HG03457 (cell line): ENCODE measurements at regions not wholly inside any gene's neighbourhood (a gene's known extent, or its start where the extent isn't known, plus 50 kb on each side); places are given as distances from the start of the nearest gene placed in this dataset.
"Not testable (repeated sequence)": the region's sequence is repeated elsewhere in the genome, so short reads cannot be mapped to it uniquely, and the experiment has no call there.

Experiments
- ATAC-seq: cut with Tn5 transposase; IDR thresholded peaks from one replicate; pipeline ENCODE4 v1.9.1; 2021; ENCODE audit warnings: moderate number of reproducible peaks; ENCODE audit not compliant: unreplicated experiment

GRCh38 chr14:71552809-71553208, 379.4 kb upstream of the RGS6 start:
- ATAC-seq = no peak

DNA sequence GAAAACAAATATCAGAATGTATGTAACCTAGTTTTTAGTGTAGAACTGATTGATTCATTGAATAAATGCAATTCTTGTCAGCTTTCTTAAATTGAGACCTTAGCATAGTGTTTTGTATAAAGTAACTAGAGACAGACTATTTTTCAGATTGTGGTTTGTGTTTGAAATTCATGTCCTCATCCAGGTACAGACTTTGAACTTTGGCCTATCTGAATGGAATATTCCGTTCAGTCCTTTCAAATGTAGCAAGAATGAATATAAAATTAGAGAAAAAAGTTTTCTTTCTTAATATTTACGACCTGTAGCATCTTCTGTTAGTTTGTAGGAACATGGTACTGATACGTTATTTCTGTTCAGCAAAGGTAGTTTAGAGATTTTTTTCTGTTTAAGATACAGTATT, 378.4 kb upstream of the RGS6 start:
- ATAC-seq = no peak

GRCh38 chr14:71554323-71554722, 377.9 kb upstream of the RGS6 start:
- ATAC-seq = no peak

DNA sequence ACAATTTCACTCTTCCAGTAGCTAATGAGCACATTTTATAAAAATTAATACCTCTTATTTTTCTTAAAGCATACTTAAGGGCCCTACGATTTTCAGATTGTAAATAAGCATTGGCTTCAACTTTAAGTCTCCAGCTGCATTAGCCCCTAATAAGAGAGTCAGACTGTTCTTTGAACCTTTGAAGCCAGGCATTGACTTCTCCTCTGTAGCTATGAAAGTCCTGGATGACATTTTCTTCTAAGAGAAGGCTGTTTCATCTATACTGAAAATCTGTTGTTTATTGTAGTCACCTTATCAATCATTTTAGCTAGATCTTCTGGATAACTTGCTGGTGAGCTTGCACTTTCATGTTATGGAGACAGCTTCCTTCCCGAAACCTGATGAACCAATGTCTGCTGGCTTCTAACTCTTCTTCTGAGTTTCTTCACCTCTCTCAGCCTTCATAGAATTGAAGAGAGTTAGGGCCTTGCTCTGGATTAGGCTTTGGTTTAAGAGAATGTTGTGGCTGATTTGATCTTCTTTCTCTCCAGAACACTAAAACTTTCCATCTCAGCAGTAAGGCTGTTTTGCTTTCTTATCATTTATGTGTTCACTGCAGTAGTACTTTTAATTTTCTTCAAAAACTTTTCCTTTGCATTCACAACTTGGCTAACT, 377.1 kb upstream of the RGS6 start:
- ATAC-seq = peak; percentile 22

DNA sequence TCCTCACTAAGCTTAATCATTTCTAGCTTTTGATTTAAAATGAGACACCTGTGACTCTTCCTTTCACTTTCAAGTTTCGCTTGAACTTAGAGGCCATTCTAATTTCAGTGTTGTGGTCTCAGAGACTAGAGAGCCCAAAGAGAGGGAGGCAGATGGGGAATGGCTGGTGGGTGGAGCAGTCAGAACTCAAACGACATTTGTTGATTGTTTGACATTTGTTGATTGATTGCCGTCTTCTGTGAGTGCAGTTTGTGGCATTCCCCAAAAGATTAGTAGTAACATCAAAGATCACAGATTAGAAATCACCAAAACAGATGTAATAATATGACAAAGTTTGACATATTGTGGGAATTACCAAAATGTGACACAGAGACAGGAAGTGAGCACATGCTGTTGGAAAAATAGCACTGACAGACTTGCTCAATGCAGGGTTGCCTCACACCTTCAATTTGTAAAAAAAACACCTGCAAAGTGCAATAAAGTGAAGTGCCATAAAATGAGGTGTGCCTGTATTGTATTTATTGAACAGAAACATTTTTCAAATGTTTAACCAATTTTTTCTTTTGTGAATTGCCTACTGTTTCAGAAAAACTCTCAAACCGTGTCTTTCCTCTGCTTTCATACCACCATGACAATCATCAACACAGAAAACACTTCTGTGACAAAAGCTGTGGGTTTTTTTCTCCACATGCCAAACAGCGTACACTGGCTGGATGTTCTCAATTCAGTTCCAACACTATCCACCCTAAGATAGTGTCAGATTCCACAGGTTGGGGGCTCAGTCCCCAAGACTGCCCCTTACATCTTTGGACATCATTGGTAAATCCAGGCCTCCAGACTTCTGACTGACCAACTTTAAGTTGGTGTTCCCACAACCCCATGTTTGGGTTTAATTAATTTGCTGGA, 376.3 kb upstream of the RGS6 start:
- peak; percentile 61 for ATAC-seq

DNA sequence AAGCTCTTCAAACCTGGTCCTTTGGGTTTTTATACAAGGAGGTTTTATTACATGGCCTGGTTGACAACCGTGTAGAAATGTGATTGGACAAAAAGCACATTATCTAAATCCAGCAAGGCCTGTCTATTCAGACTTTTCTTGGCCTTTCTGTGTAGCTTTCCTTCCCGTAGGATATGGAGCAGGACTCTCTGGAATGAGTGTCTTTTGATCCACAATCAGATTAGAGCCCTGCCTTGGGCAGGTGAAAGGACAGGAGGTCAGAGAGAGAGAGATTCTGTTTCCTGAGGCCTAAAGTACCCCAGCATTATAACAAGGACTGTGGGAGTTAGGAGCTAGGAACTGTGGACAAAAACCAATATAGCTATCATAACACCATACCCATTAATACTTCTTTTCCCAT, 375.5 kb upstream of the RGS6 start:
- ATAC-seq = no peak

GRCh38 chr14:71557351-71557750, 374.9 kb upstream of the RGS6 start:
- ATAC-seq = no peak

DNA sequence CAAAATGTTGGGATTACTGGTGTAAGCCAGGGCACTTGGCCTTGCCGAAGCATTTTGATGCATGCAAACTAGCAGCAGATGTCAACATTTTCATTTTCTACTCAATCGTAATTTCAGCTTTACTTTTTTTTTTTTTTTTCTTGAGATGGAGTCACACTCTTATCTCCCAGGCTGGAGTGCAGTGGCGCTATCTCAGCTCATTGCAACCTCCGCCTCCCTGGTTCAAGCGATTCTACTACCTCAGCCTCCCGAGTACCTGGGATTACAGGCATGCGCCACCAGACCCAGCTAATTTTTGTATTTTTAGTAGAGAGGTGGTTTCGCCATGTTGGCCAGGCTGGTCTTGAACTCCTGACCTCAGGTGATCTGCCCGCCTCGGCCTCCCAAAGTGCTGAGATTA, 373.3 kb upstream of the RGS6 start:
- not testable (repeated sequence) for ATAC-seq

DNA sequence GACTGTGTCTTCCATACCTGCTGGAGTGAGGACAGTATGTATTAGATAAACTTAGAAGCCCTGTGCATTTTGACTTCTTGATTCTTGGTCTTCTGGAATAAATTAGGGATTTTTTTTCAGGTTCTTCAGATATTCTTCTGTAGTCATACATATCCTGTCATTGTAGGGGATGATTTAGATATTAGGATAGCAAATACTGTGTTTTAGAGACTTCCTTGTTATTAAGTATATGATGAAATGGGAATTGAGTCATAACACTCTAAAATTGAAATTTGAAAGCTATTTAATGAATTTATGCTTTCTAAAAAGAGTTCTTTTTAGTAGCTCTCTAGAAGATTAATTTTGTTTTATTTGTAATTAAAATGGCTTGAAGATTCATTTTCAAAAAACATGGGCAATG, 371.5 kb upstream of the RGS6 start:
- no peak for ATAC-seq

GRCh38 chr14:71563492-71564153, 368.6 kb upstream of the RGS6 start:
- ATAC-seq = no peak

DNA sequence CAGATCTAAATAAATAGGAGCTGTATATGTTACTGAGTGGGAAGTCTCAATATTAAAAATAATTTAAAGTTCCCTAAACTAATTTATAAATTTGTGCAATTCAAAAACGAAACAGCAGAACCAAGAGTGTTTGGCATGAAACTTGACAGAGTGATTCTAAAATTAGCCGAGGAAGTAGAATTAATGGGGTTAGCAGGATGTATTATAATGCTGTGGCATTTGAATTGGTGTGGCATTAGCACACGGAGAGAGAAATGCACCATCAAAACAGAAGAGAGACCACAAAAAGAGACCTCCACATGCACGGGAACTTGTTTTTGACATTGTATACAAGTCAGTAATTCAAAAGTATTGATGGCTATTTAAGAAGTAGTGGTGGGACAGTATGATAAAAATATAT, 366.0 kb upstream of the RGS6 start:
- ATAC-seq = no peak

- ATAC-seq = not testable (repeated sequence)
Observed at GRCh38 chr14:71567499-71568133, 364.6 kb upstream of the RGS6 start.

DNA sequence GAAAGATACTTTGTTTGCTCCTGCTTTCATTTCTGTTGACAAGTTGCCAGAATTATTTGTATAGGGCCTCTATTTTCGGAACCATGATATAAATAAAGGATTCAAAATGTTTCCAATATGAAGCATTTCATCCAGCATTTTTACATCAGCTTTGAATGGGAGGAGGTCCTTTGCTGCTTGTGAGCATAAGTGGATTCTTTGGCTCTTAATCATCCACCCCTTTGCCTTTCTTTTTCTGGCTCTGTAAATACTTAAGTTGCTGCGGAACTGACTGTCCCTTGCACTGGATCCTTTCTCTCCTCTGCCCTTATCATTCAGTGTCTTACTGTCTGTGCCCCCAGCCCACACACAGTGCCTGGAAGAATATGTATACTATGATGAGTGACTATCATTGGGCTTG, 357.3 kb upstream of the RGS6 start:
- ATAC-seq = no peak

DNA sequence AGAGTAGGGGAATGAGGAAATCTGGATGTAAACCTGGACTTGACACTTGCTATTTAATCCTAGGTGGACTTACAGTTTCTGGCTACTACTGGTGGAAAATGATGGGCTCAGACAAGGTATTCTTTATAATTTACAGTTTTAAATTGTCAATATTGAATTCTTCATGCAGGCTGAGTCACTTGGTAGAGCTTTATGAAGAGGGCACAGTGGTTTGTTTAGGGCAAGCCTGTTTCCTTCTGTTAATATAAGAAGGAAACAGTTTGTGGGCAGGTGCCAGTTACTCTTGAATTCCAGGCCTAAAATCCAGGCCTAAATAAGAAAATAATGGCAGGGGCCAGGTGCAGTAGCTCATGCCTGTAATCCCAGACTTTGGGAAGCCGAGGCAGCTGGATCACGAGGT, 355.8 kb upstream of the RGS6 start:
- no peak for ATAC-seq

DNA sequence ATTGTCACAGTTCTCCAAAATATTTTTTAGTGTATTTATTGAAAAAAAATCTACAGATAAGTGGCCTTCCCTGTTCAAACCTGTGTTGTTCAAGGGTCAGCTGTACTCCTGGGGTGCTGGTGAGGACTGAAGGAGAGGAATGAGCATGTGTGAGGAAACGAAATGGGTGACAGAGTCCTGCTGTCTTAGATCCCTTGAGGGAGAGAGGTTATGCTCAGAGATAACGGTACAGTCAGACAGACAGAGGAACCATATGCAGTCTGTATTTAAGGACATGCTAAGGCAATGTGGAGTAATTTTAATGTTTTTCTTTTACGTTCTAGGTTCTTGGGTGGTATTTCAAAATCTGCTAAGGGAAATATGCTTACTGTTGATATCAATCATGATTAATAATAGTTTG, 352.9 kb upstream of the RGS6 start:
- ATAC-seq = no peak

- no peak for ATAC-seq
Observed at GRCh38 chr14:71582705-71583104, 349.5 kb upstream of the RGS6 start.

- no peak for ATAC-seq
Observed at GRCh38 chr14:71583194-71583593, 349.0 kb upstream of the RGS6 start.

DNA sequence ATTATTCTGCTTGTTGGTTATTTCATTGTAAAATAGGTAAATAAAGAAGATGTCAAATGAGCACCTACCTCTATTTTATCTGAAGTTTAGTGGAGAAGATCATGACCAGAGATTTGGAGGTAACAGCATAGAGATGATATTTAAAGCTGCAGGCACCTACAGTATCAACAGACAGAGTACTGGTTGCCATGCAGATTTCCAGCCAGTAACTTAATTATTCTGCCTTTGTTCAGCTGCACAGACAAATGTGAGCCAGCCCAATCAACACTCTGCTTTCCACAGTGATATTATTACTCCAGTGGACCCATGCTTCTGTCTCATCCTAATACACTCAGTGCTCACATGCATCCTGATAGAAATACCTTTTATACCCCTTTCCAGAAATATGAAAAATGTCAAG, 348.5 kb upstream of the RGS6 start:
- no peak for ATAC-seq

GRCh38 chr14:71585361-71585760, 346.9 kb upstream of the RGS6 start:
- ATAC-seq = no peak

GRCh38 chr14:71586131-71586897, 345.9 kb upstream of the RGS6 start:
- no peak for ATAC-seq

DNA sequence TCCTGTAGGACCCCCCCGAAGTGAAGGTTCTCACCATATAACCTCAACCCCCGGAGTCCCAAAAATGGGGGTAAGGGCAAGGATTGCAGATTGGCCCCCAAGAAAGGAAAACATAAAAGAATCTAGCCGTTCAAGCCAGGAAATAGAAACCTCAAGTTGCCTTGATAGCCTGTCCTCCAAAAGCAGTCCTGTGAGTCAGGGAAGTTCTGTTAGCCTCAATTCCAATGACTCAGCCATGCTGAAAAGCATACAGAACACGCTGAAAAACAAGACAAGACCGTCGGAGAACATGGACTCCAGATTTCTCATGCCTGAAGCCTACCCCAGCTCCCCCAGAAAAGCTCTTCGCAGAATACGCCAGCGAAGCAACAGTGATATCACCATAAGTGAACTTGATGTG, 344.2 kb upstream of the RGS6 start:
- ATAC-seq = no peak
